ENCODE measurements at regions not wholly inside any gene's neighbourhood (a gene's known extent, or its start where the extent isn't known, plus 50 kb on each side); places are given as distances from the start of the nearest gene placed in this dataset.

DNA sequence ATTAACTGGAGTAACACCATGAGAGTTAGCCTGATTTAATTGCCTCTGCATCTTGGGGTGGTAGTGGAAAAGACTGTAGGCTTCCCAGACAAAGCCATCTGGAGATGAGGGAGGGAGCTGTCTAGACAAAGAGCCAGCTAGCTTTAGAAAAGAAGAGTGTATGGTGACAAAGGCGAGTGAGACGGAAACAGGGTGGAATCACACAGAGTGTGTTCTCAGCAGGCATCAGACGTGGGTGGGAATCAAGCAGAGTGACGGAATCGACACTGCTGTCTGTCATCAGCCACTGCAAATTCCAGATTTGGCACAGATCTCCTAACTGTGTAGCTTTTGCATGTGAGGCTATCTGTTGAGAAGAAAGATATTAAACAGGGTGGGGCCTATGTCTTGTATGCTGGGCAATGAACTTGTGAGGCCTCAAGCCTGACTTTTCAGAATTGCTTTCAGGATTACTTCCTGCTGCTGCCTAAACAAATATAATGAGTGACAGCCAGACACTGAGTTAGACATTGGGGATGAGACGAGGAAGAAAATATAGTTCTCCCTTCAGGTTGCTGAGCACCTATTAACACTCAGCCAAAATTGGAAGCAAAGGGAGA lies 236.5 kb upstream of the GRIP1 start (continued):
- TF ChIP-seq ZNF2 (tag by site-specific recombination; IDR thresholded peaks at IDR 0.05): no peak

DNA sequence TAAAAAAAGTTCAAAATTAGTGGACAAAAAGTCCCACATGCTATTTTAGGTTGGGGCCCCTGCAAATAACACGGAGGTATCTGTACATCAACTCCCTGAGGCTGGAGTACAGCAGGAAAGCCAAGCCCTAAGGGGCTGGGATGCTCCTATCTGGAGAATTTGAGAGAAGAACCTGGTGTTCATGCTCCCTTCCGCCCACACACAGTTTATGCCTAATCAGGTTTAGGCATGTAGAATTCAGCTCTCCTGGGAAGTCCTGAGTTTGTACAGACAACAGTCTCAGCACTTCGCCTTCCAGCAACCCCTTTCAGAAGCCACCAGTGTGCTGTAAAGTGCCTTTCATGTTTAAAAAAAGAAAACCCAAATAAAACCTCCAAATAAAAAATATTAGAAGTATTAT lies 237.3 kb upstream of the GRIP1 start:
- Histone ChIP-seq H3K4me3 (ENCODE audit: low read depth, low read length) (no peak overlapping the region), H3K4me1 (ENCODE audit: control insufficient read depth, insufficient read depth, low read length) (peaks cover 18% of the 10 kb centered on the region), H3K27ac (ENCODE audit: extremely low read depth, low read depth, low read length) (no peak overlapping the region; the same call in 1 of the 2 replicates), H3K36me3 (ENCODE audit: control insufficient read depth in 2 of 2, insufficient read depth in 1 of 2, low read length in 2 of 2) (no peaks in the 10 kb centered on the region), H3K9me3 (ENCODE audit: control insufficient read depth, insufficient read depth, low read depth, low read length) (no peaks in the 10 kb centered on the region)
- POLR2A ChIA-PET: no interaction called here
- no peak for TF ChIP-seq ZFP41 (tag by site-specific recombination; IDR thresholded peaks at IDR 0.05; ENCODE audit: borderline replicate concordance)
- TF ChIP-seq RBAK (tag by site-specific recombination; IDR thresholded peaks at IDR 0.05): no peak
- no peak for TF ChIP-seq ZNF621 (tag by site-specific recombination; IDR thresholded peaks at IDR 0.05)
- no peak for TF ChIP-seq ZNF26 (tag by site-specific recombination; IDR thresholded peaks at IDR 0.05)
- no peak for TF ChIP-seq ZNF18 (tag by site-specific recombination; IDR thresholded peaks at IDR 0.05)
- no peak for TF ChIP-seq ZNF792 (tag by site-specific recombination; IDR thresholded peaks at IDR 0.05)
- no peak for TF ChIP-seq ZNF10 (tag by site-specific recombination; IDR thresholded peaks at IDR 0.05)
- TF ChIP-seq ZNF692 (tag by site-specific recombination; IDR thresholded peaks at IDR 0.05): no peak
- no peak for TF ChIP-seq EGR2 (tag by site-specific recombination; IDR thresholded peaks at IDR 0.05; ENCODE audit: low read depth)
- CTCF ChIA-PET: interaction anchor here (0.7 kb wide), 1 partner anchor 479 kb away, joined by 3 read pairs; no protein-coding TSS in a partner anchor

- ChIA-PET POLR2A (no interaction called here), CTCF (interaction anchor here (1.3 kb wide), 1 partner anchor 15 kb away, joined by 3 read pairs; no protein-coding TSS in a partner anchor)
- no peak overlapping the region for H3K27ac ChIP-seq (ENCODE audit: extremely low read depth, low read depth, low read length)
- H3K36me3 ChIP-seq (ENCODE audit: control insufficient read depth in 2 of 2, insufficient read depth in 1 of 2, low read length in 2 of 2): no peaks in the 10 kb centered on the region
- no peak overlapping the region for H3K4me3 ChIP-seq (ENCODE audit: low read depth, low read length)
- no peaks in the 10 kb centered on the region for H3K9me3 ChIP-seq (ENCODE audit: control insufficient read depth, insufficient read depth, low read depth, low read length)
- H3K4me1 ChIP-seq (ENCODE audit: control insufficient read depth, insufficient read depth, low read length): peaks cover 18% of the 10 kb centered on the region
- TF ChIP-seq ZBTB20 (tag by site-specific recombination; IDR thresholded peaks at IDR 0.05) (no peak), ZBTB48 (tag by site-specific recombination; IDR thresholded peaks at IDR 0.05) (no peak), ZNF707 (tag by site-specific recombination; IDR thresholded peaks at IDR 0.05) (no peak), ZNF473 (tag by site-specific recombination; IDR thresholded peaks at IDR 0.05) (no peak), ZFP41 (tag by site-specific recombination; IDR thresholded peaks at IDR 0.05; ENCODE audit: borderline replicate concordance) (no peak), BCL11B (tag by site-specific recombination; IDR thresholded peaks at IDR 0.05; ENCODE audit: low read depth) (no peak), ZNF629 (tag by site-specific recombination; IDR thresholded peaks at IDR 0.05) (peak; percentile 30; the same call in 1 of the 2 replicates), ZNF394 (tag by site-specific recombination; IDR thresholded peaks at IDR 0.05; ENCODE audit: borderline replicate concordance) (no peak), ZFP69B (tag by site-specific recombination; IDR thresholded peaks at IDR 0.05) (no peak), ZNF677 (tag by site-specific recombination; IDR thresholded peaks at IDR 0.05) (no peak), ZNF585B (tag by site-specific recombination; IDR thresholded peaks at IDR 0.05) (no peak), ZNF837 (tag by site-specific recombination; IDR thresholded peaks at IDR 0.05) (no peak)
- TF ChIP-seq, protein P1, sequence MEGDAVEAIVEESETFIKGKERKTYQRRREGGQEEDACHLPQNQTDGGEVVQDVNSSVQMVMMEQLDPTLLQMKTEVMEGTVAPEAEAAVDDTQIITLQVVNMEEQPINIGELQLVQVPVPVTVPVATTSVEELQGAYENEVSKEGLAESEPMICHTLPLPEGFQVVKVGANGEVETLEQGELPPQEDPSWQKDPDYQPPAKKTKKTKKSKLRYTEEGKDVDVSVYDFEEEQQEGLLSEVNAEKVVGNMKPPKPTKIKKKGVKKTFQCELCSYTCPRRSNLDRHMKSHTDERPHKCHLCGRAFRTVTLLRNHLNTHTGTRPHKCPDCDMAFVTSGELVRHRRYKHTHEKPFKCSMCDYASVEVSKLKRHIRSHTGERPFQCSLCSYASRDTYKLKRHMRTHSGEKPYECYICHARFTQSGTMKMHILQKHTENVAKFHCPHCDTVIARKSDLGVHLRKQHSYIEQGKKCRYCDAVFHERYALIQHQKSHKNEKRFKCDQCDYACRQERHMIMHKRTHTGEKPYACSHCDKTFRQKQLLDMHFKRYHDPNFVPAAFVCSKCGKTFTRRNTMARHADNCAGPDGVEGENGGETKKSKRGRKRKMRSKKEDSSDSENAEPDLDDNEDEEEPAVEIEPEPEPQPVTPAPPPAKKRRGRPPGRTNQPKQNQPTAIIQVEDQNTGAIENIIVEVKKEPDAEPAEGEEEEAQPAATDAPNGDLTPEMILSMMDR (tag by site-specific recombination; IDR thresholded peaks at IDR 0.05): no peak
- TF ChIP-seq, protein P2, sequence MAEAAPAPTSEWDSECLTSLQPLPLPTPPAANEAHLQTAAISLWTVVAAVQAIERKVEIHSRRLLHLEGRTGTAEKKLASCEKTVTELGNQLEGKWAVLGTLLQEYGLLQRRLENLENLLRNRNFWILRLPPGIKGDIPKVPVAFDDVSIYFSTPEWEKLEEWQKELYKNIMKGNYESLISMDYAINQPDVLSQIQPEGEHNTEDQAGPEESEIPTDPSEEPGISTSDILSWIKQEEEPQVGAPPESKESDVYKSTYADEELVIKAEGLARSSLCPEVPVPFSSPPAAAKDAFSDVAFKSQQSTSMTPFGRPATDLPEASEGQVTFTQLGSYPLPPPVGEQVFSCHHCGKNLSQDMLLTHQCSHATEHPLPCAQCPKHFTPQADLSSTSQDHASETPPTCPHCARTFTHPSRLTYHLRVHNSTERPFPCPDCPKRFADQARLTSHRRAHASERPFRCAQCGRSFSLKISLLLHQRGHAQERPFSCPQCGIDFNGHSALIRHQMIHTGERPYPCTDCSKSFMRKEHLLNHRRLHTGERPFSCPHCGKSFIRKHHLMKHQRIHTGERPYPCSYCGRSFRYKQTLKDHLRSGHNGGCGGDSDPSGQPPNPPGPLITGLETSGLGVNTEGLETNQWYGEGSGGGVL (tag by site-specific recombination; IDR thresholded peaks at IDR 0.05): no peak
- TF ChIP-seq, protein P3, sequence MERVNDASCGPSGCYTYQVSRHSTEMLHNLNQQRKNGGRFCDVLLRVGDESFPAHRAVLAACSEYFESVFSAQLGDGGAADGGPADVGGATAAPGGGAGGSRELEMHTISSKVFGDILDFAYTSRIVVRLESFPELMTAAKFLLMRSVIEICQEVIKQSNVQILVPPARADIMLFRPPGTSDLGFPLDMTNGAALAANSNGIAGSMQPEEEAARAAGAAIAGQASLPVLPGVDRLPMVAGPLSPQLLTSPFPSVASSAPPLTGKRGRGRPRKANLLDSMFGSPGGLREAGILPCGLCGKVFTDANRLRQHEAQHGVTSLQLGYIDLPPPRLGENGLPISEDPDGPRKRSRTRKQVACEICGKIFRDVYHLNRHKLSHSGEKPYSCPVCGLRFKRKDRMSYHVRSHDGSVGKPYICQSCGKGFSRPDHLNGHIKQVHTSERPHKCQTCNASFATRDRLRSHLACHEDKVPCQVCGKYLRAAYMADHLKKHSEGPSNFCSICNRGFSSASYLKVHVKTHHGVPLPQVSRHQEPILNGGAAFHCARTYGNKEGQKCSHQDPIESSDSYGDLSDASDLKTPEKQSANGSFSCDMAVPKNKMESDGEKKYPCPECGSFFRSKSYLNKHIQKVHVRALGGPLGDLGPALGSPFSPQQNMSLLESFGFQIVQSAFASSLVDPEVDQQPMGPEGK (tag by site-specific recombination; IDR thresholded peaks at IDR 0.05): no peak
These were observed 240.6 kb upstream of the GRIP1 start for GRCh38 chr12:66919466-66919865.
